ENCODE measurements at regions not wholly inside any gene's neighbourhood (a gene's known extent, or its start where the extent isn't known, plus 50 kb on each side); places are given as distances from the start of the nearest gene placed in this dataset.

- Histone ChIP-seq H2AFZ (ENCODE audit: low read depth, low read length) (no peak overlapping the region), H4K20me1 (ENCODE audit: insufficient read depth, low read length) (no peaks in the 10 kb centered on the region), H3K4me1 (ENCODE audit: insufficient read depth, low read length) (no peaks in the 10 kb centered on the region), H3K4me2 (ENCODE audit: insufficient read depth, low read length) (no peak overlapping the region), H3K9me3 (ENCODE audit: insufficient read depth, low read length, severe bottlenecking) (no peaks in the 10 kb centered on the region), H3K79me2 (ENCODE audit: insufficient read depth, low read length) (no peaks in the 10 kb centered on the region), H3K27me3 (ENCODE audit: insufficient read depth, low read length, poor library complexity) (no peaks in the 10 kb centered on the region), H3K4me3 (ENCODE audit: low read depth in 1 of 2, low read length in 2 of 2) (no peak overlapping the region), H3K9ac (ENCODE audit: low read depth, low read length) (no peak overlapping the region), H3K36me3 (ENCODE audit: insufficient read depth, low read length) (no peaks in the 10 kb centered on the region), H3K27ac (ENCODE audit: low read length) (no peak overlapping the region)
- ATAC-seq (ENCODE audit: insufficient read depth, low read depth) (no peak), DNase-seq (no peak)
- TF ChIP-seq, protein P1, sequence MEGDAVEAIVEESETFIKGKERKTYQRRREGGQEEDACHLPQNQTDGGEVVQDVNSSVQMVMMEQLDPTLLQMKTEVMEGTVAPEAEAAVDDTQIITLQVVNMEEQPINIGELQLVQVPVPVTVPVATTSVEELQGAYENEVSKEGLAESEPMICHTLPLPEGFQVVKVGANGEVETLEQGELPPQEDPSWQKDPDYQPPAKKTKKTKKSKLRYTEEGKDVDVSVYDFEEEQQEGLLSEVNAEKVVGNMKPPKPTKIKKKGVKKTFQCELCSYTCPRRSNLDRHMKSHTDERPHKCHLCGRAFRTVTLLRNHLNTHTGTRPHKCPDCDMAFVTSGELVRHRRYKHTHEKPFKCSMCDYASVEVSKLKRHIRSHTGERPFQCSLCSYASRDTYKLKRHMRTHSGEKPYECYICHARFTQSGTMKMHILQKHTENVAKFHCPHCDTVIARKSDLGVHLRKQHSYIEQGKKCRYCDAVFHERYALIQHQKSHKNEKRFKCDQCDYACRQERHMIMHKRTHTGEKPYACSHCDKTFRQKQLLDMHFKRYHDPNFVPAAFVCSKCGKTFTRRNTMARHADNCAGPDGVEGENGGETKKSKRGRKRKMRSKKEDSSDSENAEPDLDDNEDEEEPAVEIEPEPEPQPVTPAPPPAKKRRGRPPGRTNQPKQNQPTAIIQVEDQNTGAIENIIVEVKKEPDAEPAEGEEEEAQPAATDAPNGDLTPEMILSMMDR (IDR thresholded peaks at IDR 0.05; ENCODE audit: borderline replicate concordance, extremely low read depth, low read length, poor library complexity, severe bottlenecking), result no peak
- no peak for TF ChIP-seq EZH2 (IDR thresholded peaks at IDR 0.05; ENCODE audit: borderline replicate concordance, low read depth, low read length, severe bottlenecking)
These were observed 82.6 kb upstream of the CNKSR3 start for GRCh38 chr6:154593122-154593521.

- Histone ChIP-seq H2AFZ (ENCODE audit: low read depth, low read length) (no peak overlapping the region), H3K4me2 (ENCODE audit: insufficient read depth, low read length) (no peak overlapping the region), H3K36me3 (ENCODE audit: insufficient read depth, low read length) (no peaks in the 10 kb centered on the region), H3K27me3 (ENCODE audit: insufficient read depth, low read length, poor library complexity) (no peaks in the 10 kb centered on the region), H3K4me3 (ENCODE audit: low read depth in 1 of 2, low read length in 2 of 2) (no peak overlapping the region), H3K4me1 (ENCODE audit: insufficient read depth, low read length) (no peaks in the 10 kb centered on the region), H3K79me2 (ENCODE audit: insufficient read depth, low read length) (no peaks in the 10 kb centered on the region), H3K27ac (ENCODE audit: low read length) (no peak overlapping the region), H4K20me1 (ENCODE audit: insufficient read depth, low read length) (no peaks in the 10 kb centered on the region), H3K9me3 (ENCODE audit: insufficient read depth, low read length, severe bottlenecking) (no peaks in the 10 kb centered on the region), H3K9ac (ENCODE audit: low read depth, low read length) (no peak overlapping the region)
- ATAC-seq (ENCODE audit: insufficient read depth, low read depth) (no peak), DNase-seq (no peak)
- no peak for TF ChIP-seq EZH2 (IDR thresholded peaks at IDR 0.05; ENCODE audit: borderline replicate concordance, low read depth, low read length, severe bottlenecking)
- TF ChIP-seq, protein P1 (IDR thresholded peaks at IDR 0.05; ENCODE audit: borderline replicate concordance, extremely low read depth, low read length, poor library complexity, severe bottlenecking), result no peak
These were observed 84.2 kb upstream of the CNKSR3 start for GRCh38 chr6:154594496-154595198.

GRCh38 chr6:154595538-154595937 is 85.1 kb upstream of the CNKSR3 start:
- no peaks in the 10 kb centered on the region for H3K9me3 ChIP-seq (ENCODE audit: insufficient read depth, low read length, severe bottlenecking)
- H3K4me2 ChIP-seq (ENCODE audit: insufficient read depth, low read length), result no peak overlapping the region
- no peak overlapping the region for H3K4me3 ChIP-seq (ENCODE audit: low read depth in 1 of 2, low read length in 2 of 2)
- no peaks in the 10 kb centered on the region for H3K79me2 ChIP-seq (ENCODE audit: insufficient read depth, low read length)
- H4K20me1 ChIP-seq (ENCODE audit: insufficient read depth, low read length), result no peaks in the 10 kb centered on the region
- no peak overlapping the region for H3K9ac ChIP-seq (ENCODE audit: low read depth, low read length)
- DNase-seq (no peak), ATAC-seq (ENCODE audit: insufficient read depth, low read depth) (no peak)
- H2AFZ ChIP-seq (ENCODE audit: low read depth, low read length), result no peak overlapping the region
- H3K27me3 ChIP-seq (ENCODE audit: insufficient read depth, low read length, poor library complexity), result no peaks in the 10 kb centered on the region
- H3K27ac ChIP-seq (ENCODE audit: low read length), result no peak overlapping the region
- no peak for TF ChIP-seq EZH2 (IDR thresholded peaks at IDR 0.05; ENCODE audit: borderline replicate concordance, low read depth, low read length, severe bottlenecking)
- TF ChIP-seq, protein P1 (IDR thresholded peaks at IDR 0.05; ENCODE audit: borderline replicate concordance, extremely low read depth, low read length, poor library complexity, severe bottlenecking), result no peak
- H3K36me3 ChIP-seq (ENCODE audit: insufficient read depth, low read length), result no peaks in the 10 kb centered on the region
- H3K4me1 ChIP-seq (ENCODE audit: insufficient read depth, low read length), result no peaks in the 10 kb centered on the region

Data from DND-41 (cell line).